ENCODE measurements at regions not wholly inside any gene's neighbourhood (a gene's known extent, or its start where the extent isn't known, plus 50 kb on each side); places are given as distances from the start of the nearest gene placed in this dataset.

- Histone ChIP-seq H3K4me1 (no peaks in the 10 kb centered on the region), H3K9me3 (no peaks in the 10 kb centered on the region), H3K27ac (no peak overlapping the region), H3K4me3 (no peak overlapping the region), H3K27me3 (no peaks in the 10 kb centered on the region), H3K36me3 (no peaks in the 10 kb centered on the region)
- intact Hi-C loops (cut with DNase I; ENCODE audit: low total_unique reads): no loop called here
- TF ChIP-seq POLR2A (IDR thresholded peaks at IDR 0.05): no peak
- no peak for TF ChIP-seq CTCF (IDR thresholded peaks at IDR 0.05 in 4 of 5, conservative IDR thresholded peaks at IDR 0.05 in 1 of 5)
- in situ Hi-C loops (cut with MboI; ENCODE audit: low sequenced_read_pairs in 4 of 4): no loop called here
- DNase-seq (no peak), ATAC-seq (no peak)
These were observed 168.6 kb upstream of the RGMB start for GRCh38 chr5:98604721-98605425.

DNA sequence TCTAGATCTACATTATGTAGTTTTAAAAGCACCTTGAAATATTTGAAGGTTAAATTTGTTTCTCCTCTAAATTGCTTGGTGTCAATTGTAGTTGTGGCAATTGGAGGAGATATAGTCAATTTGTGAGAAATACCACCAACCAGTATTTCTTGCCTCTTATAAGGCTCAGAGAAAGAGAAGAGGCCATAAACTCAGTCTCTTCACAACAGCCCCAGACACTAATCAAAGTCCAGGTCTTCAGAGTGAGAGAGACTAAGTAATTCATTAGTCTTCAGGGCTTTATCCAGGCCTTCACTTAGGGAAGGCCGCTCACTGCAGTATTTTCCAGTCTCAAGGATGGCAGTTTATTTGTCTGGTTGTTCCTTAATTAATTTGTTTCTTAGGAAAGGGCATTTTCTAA lies 168.0 kb upstream of the RGMB start:
- DNase-seq (no peak), ATAC-seq (no peak)
- no peaks in the 10 kb centered on the region for H3K27me3 ChIP-seq
- TF ChIP-seq POLR2A (IDR thresholded peaks at IDR 0.05) (no peak), CTCF (IDR thresholded peaks at IDR 0.05 in 4 of 5, conservative IDR thresholded peaks at IDR 0.05 in 1 of 5) (no peak)
- H3K27ac ChIP-seq: no peak overlapping the region
- no peaks in the 10 kb centered on the region for H3K9me3 ChIP-seq
- in situ Hi-C loops (cut with MboI; ENCODE audit: low sequenced_read_pairs in 4 of 4) (no loop called here), intact Hi-C loops (cut with DNase I; ENCODE audit: low total_unique reads) (no loop called here)
- no peaks in the 10 kb centered on the region for H3K4me1 ChIP-seq
- no peak overlapping the region for H3K4me3 ChIP-seq
- no peaks in the 10 kb centered on the region for H3K36me3 ChIP-seq

DNA sequence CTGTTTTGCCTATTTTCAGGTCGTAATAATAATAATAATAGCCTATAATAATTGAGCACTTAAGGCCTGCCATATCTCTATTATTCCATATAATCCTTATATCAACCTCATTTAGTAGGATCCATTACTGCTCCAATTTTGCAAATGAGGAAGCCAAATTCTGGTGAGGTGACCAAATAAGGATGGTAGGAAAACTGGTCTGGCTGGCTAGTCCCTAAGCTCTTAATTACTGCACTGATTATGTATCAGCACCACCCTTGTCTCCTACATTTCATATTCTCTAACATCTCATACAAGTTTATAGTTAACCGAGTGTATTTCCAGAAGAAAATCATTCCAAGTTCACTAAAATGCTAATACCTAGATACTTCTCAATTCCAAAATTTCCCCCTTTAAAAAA lies 166.5 kb upstream of the RGMB start:
- Histone ChIP-seq H3K27ac (no peak overlapping the region), H3K9me3 (no peaks in the 10 kb centered on the region), H3K27me3 (no peaks in the 10 kb centered on the region), H3K4me3 (no peak overlapping the region), H3K4me1 (no peaks in the 10 kb centered on the region), H3K36me3 (no peaks in the 10 kb centered on the region)
- ATAC-seq: no peak
- intact Hi-C loops (cut with DNase I; ENCODE audit: low total_unique reads): no loop called here
- no peak for DNase-seq
- TF ChIP-seq CTCF (IDR thresholded peaks at IDR 0.05 in 4 of 5, conservative IDR thresholded peaks at IDR 0.05 in 1 of 5) (no peak), POLR2A (IDR thresholded peaks at IDR 0.05) (no peak)
- in situ Hi-C loops (cut with MboI; ENCODE audit: low sequenced_read_pairs in 4 of 4): no loop called here

GRCh38 chr5:98608052-98608451 lies 165.4 kb upstream of the RGMB start:
- Histone ChIP-seq H3K4me3 (no peak overlapping the region), H3K9me3 (no peaks in the 10 kb centered on the region), H3K27ac (no peak overlapping the region), H3K27me3 (no peaks in the 10 kb centered on the region), H3K36me3 (no peaks in the 10 kb centered on the region), H3K4me1 (no peaks in the 10 kb centered on the region)
- TF ChIP-seq POLR2A (IDR thresholded peaks at IDR 0.05) (no peak), CTCF (IDR thresholded peaks at IDR 0.05 in 4 of 5, conservative IDR thresholded peaks at IDR 0.05 in 1 of 5) (no peak)
- no peak for ATAC-seq
- in situ Hi-C loops (cut with MboI; ENCODE audit: low sequenced_read_pairs in 4 of 4) (no loop called here), intact Hi-C loops (cut with DNase I; ENCODE audit: low total_unique reads) (no loop called here)
- DNase-seq: no peak

DNA sequence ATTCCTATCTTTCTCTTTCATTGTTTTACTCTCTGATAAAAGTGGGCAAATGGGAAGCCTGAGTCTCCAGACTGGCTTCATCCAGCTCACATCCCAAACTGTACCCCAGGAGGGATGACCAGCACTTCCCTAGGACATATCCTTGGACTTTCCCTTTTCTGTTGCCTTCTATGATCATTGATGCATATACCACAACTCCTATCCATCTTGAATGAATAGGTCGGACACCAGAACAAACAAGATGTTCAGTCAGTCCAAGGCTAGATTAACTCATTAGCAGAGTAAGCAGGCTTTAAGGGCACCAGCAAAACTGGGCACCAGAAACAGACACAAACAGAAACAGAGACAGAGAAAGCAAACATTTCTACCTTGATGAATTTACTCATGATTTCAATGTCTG lies 159.1 kb upstream of the RGMB start:
- no peak overlapping the region for H3K27ac ChIP-seq
- TF ChIP-seq POLR2A (IDR thresholded peaks at IDR 0.05): no peak
- TF ChIP-seq CTCF (IDR thresholded peaks at IDR 0.05 in 4 of 5, conservative IDR thresholded peaks at IDR 0.05 in 1 of 5): no peak
- no peaks in the 10 kb centered on the region for H3K9me3 ChIP-seq
- intact Hi-C loops (cut with DNase I; ENCODE audit: low total_unique reads) (no loop called here), in situ Hi-C loops (cut with MboI; ENCODE audit: low sequenced_read_pairs in 4 of 4) (no loop called here)
- DNase-seq (no peak), ATAC-seq (no peak)
- H3K4me3 ChIP-seq: no peak overlapping the region
- no peaks in the 10 kb centered on the region for H3K27me3 ChIP-seq
- no peaks in the 10 kb centered on the region for H3K36me3 ChIP-seq
- H3K4me1 ChIP-seq: no peaks in the 10 kb centered on the region

Measured in gastrocnemius medialis (tissue), 4 donors.